Neural cell (in vitro differentiated cells): ENCODE measurements at regions not wholly inside any gene's neighbourhood (a gene's known extent, or its start where the extent isn't known, plus 50 kb on each side); places are given as distances from the start of the nearest gene placed in this dataset.

Experiments
- H2AFZ ChIP-seq: fragments of 200-600, 300-800 bp; sonication (generic), shearing (Covaris generic); 2 replicates; pipeline ENCODE4 v1.6.0; 2014; ENCODE audit warnings: low read depth, mild to moderate bottlenecking, antibody characterized with exemption, low read length, moderate library complexity
- H3F3A ChIP-seq: fragments of 200-600 bp; shearing (Covaris generic); 2 replicates; pipeline ENCODE4 v1.6.1; 2016; ENCODE audit warnings: mild to moderate bottlenecking, moderate library complexity, mixed read lengths, antibody characterized with exemption, low read length; ENCODE audit not compliant: insufficient read depth, poor library complexity, severe bottlenecking
- H3K27ac ChIP-seq: fragments of 200-600, 300-800 bp; sonication (generic), shearing (Covaris generic); 2 replicates; pipeline ENCODE4 v1.5.1; 2014; ENCODE audit warnings: mild to moderate bottlenecking, low read length, moderate library complexity
- H3K27me3 ChIP-seq: fragments of 300-800, 200-600 bp; sonication (generic), shearing (Covaris generic); 2 replicates; pipeline ENCODE4 v1.6.0; 2014; ENCODE audit warnings: mild to moderate bottlenecking, low read depth, low read length, moderate library complexity; ENCODE audit not compliant: insufficient read depth
- H3K36me3 ChIP-seq: fragments of 300-800, 200-600 bp; sonication (generic), shearing (Covaris generic); 2 replicates; pipeline ENCODE4 v1.5.1; 2014; ENCODE audit warnings: mild to moderate bottlenecking, antibody characterized with exemption, low read length, moderate library complexity; ENCODE audit not compliant: insufficient read depth
- H3K4me2 ChIP-seq: fragments of 300-800, 200-600 bp; sonication (generic), shearing (Covaris generic); 2 replicates; pipeline ENCODE4 v1.6.0; 2014; ENCODE audit warnings: mild to moderate bottlenecking, low read length
- H3K4me3 ChIP-seq: fragments of 300-800, 200-600 bp; sonication (generic), shearing (Covaris generic); 2 replicates; pipeline ENCODE4 v1.5.1; 2014; ENCODE audit warnings: mild to moderate bottlenecking, low read length, moderate library complexity
- H3K79me2 ChIP-seq: fragments of 200-600 bp; shearing (Covaris generic); replicated peaks from 2 replicates; pipeline ENCODE4 v1.6.0; 2014; ENCODE audit warnings: mild to moderate bottlenecking, low read length, moderate library complexity; ENCODE audit not compliant: insufficient read depth
- H3K9ac ChIP-seq: fragments of 300-800, 200-600 bp; sonication (generic), shearing (Covaris generic); 2 replicates; pipeline ENCODE4 v1.6.1; 2016; ENCODE audit warnings: mild to moderate bottlenecking, low read length, mixed read lengths
- H3K9me2 ChIP-seq: fragments of 200-600 bp; shearing (Covaris generic); 2 replicates; pipeline ENCODE4 v1.6.1; 2016; ENCODE audit warnings: mild to moderate bottlenecking, low read length, mixed read lengths; ENCODE audit not compliant: insufficient read depth
- H3K9me3 ChIP-seq: fragments of 200-600, 300-800 bp; sonication (generic), shearing (Covaris generic); 2 replicates; pipeline ENCODE4 v1.6.1; 2016; ENCODE audit warnings: mild to moderate bottlenecking, mixed run types, low read length, moderate library complexity, mixed read lengths
- H4K20me1 ChIP-seq: fragments of 200-600 bp; shearing (Covaris generic); 2 replicates; pipeline ENCODE4 v1.6.1; 2016; ENCODE audit warnings: mild to moderate bottlenecking, mixed run types; ENCODE audit not compliant: insufficient read depth
- EP300 ChIP-seq: fragments of 450-650 bp; conservative IDR thresholded peaks from 2 replicates; pipeline ENCODE4 v1.6.1; 2014; ENCODE audit warnings: antibody characterized with exemption, mild to moderate bottlenecking, moderate library complexity; ENCODE audit not compliant: poor library complexity, severe bottlenecking
- EZH2 ChIP-seq: fragments of 200-600, 300-800 bp; shearing (Covaris generic), sonication (generic); IDR thresholded peaks from 2 replicates; pipeline ENCODE4 v1.6.1; 2014; ENCODE audit warnings: antibody characterized with exemption, low read length, borderline replicate concordance, mild to moderate bottlenecking; ENCODE audit not compliant: insufficient read depth, poor library complexity, severe bottlenecking
- MXI1 ChIP-seq: fragments of 450-650 bp; conservative IDR thresholded peaks from 2 replicates; pipeline ENCODE4 v1.6.1; 2014; ENCODE audit warnings: antibody characterized with exemption, mild to moderate bottlenecking; ENCODE audit not compliant: poor library complexity, severe bottlenecking
- POLR2AphosphoS5 ChIP-seq: IDR thresholded peaks from 2 replicates; pipeline ENCODE4 v1.6.1; 2012
- RAD21 ChIP-seq: fragments of 450-650 bp; conservative IDR thresholded peaks from 2 replicates; pipeline ENCODE4 v1.6.1; 2014; ENCODE audit warnings: antibody characterized with exemption, mild to moderate bottlenecking, moderate library complexity
- SMC3 ChIP-seq: fragments of 450-650 bp; conservative IDR thresholded peaks from 2 replicates; pipeline ENCODE4 v1.6.1; 2014; ENCODE audit warnings: antibody characterized with exemption, mild to moderate bottlenecking, moderate library complexity; ENCODE audit not compliant: poor library complexity
- TAF1 ChIP-seq: IDR thresholded peaks from 2 replicates; pipeline ENCODE4 v1.6.1; 2012; ENCODE audit warnings: low read depth
- TF ChIP-seq, protein P1 (sequence below): fragments of 450-650 bp; IDR thresholded peaks from 2 replicates; pipeline ENCODE4 v1.5.1; 2014; ENCODE audit warnings: antibody characterized with exemption, mild to moderate bottlenecking, moderate library complexity; ENCODE audit not compliant: poor library complexity, severe bottlenecking
- TF ChIP-seq, protein P2 (sequence below): IDR thresholded peaks from 2 replicates; pipeline ENCODE4 v1.6.1; 2012; ENCODE audit warnings: borderline replicate concordance

DNA sequence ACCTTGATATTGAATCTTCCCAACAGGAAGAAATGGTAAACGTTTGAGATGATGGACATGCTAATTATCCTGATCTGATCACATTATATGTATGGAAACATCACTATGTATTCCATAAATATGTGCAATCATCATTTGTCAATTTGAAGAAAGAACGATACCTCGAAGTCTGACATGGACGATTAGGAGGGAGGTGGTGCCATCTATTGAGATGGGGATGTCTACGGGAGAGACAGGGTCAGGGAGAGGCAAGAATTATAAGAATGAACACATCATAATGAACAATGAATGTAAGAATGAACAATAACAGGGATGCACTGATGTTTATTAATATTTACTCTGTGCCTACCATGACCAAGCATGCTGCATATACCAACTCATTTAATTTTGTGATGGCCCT is 93.7 kb upstream of the SOD3 start:
- Histone ChIP-seq H3K9ac (no peak overlapping the region), H3K36me3 (no peaks in the 10 kb centered on the region), H2AFZ (no peak overlapping the region), H3K4me2 (no peak overlapping the region), H3K4me3 (no peak overlapping the region), H3K27ac (no peak overlapping the region), H4K20me1 (no peaks in the 10 kb centered on the region), H3K27me3 (no peaks in the 10 kb centered on the region), H3F3A (no peaks in the 10 kb centered on the region), H3K79me2 (no peaks in the 10 kb centered on the region), H3K9me3 (no peaks in the 10 kb centered on the region), H3K9me2 (no peaks in the 10 kb centered on the region)
- no peak for TF ChIP-seq TAF1
- TF ChIP-seq, protein P1, sequence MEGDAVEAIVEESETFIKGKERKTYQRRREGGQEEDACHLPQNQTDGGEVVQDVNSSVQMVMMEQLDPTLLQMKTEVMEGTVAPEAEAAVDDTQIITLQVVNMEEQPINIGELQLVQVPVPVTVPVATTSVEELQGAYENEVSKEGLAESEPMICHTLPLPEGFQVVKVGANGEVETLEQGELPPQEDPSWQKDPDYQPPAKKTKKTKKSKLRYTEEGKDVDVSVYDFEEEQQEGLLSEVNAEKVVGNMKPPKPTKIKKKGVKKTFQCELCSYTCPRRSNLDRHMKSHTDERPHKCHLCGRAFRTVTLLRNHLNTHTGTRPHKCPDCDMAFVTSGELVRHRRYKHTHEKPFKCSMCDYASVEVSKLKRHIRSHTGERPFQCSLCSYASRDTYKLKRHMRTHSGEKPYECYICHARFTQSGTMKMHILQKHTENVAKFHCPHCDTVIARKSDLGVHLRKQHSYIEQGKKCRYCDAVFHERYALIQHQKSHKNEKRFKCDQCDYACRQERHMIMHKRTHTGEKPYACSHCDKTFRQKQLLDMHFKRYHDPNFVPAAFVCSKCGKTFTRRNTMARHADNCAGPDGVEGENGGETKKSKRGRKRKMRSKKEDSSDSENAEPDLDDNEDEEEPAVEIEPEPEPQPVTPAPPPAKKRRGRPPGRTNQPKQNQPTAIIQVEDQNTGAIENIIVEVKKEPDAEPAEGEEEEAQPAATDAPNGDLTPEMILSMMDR: no peak
- no peak for TF ChIP-seq MXI1
- TF ChIP-seq EP300: no peak
- TF ChIP-seq POLR2AphosphoS5: no peak
- no peak for TF ChIP-seq EZH2
- TF ChIP-seq, protein P2, sequence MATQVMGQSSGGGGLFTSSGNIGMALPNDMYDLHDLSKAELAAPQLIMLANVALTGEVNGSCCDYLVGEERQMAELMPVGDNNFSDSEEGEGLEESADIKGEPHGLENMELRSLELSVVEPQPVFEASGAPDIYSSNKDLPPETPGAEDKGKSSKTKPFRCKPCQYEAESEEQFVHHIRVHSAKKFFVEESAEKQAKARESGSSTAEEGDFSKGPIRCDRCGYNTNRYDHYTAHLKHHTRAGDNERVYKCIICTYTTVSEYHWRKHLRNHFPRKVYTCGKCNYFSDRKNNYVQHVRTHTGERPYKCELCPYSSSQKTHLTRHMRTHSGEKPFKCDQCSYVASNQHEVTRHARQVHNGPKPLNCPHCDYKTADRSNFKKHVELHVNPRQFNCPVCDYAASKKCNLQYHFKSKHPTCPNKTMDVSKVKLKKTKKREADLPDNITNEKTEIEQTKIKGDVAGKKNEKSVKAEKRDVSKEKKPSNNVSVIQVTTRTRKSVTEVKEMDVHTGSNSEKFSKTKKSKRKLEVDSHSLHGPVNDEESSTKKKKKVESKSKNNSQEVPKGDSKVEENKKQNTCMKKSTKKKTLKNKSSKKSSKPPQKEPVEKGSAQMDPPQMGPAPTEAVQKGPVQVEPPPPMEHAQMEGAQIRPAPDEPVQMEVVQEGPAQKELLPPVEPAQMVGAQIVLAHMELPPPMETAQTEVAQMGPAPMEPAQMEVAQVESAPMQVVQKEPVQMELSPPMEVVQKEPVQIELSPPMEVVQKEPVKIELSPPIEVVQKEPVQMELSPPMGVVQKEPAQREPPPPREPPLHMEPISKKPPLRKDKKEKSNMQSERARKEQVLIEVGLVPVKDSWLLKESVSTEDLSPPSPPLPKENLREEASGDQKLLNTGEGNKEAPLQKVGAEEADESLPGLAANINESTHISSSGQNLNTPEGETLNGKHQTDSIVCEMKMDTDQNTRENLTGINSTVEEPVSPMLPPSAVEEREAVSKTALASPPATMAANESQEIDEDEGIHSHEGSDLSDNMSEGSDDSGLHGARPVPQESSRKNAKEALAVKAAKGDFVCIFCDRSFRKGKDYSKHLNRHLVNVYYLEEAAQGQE: no peak
- TF ChIP-seq SMC3: no peak
- no peak for TF ChIP-seq RAD21

DNA sequence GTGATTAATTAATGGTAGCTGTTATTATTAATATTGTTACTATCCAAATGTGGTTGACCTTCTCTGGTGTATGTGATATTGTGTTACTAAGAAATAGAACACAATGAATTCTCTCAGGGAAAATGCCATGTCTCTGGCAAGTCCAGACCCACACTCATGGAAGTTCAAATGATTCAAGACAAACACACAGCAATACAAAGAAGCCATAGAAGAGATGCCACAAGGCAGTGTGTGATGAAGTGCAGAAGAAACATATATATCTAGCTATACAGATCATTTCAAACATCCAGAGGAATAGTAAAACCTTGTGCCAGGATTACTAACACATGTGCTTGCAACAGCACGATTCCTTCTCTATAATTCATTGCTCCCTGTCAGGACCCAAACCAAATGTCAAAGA is 93.1 kb upstream of the SOD3 start:
- Histone ChIP-seq H4K20me1 (no peaks in the 10 kb centered on the region), H3K27ac (no peak overlapping the region)

More for the DNA sequence above, 93.1 kb upstream of the SOD3 start:
- Histone ChIP-seq H3K27me3 (no peaks in the 10 kb centered on the region), H3K9ac (no peak overlapping the region), H3K79me2 (no peaks in the 10 kb centered on the region), H3K4me3 (no peak overlapping the region), H3K36me3 (no peaks in the 10 kb centered on the region), H2AFZ (no peak overlapping the region), H3F3A (no peaks in the 10 kb centered on the region), H3K9me2 (no peaks in the 10 kb centered on the region), H3K4me2 (no peak overlapping the region), H3K9me3 (no peaks in the 10 kb centered on the region)
- no peak for TF ChIP-seq SMC3
- TF ChIP-seq RAD21: no peak
- TF ChIP-seq EZH2: no peak
- no peak for TF ChIP-seq MXI1
- TF ChIP-seq, protein P2: no peak
- TF ChIP-seq, protein P1: no peak
- no peak for TF ChIP-seq EP300
- TF ChIP-seq POLR2AphosphoS5: no peak
- no peak for TF ChIP-seq TAF1
